K562 (cell line): ENCODE measurements at regions not wholly inside any gene's neighbourhood (a gene's known extent, or its start where the extent isn't known, plus 50 kb on each side); places are given as distances from the start of the nearest gene placed in this dataset.

Source experiments
- CHD7 ChIP-seq: fragments of 200-600 bp; sonication (generic); IDR thresholded peaks from one replicate; pipeline ENCODE4 v1.6.1; 2012; ENCODE audit warnings: mild to moderate bottlenecking, low read depth, low read length, inconsistent platforms
- ERF ChIP-seq: fragments of 450-650 bp; formaldehyde crosslinking; IDR thresholded peaks from 2 replicates; pipeline ENCODE4 v1.4.0; 2020; ENCODE audit warnings: mild to moderate bottlenecking, mixed read lengths
- MAFK ChIP-seq: IDR thresholded peaks from 2 replicates; pipeline ENCODE4 v1.6.1; 2011; ENCODE audit warnings: low read length, improper control_type of control experiment
- MEF2D ChIP-seq: conservative IDR thresholded peaks from 2 replicates; pipeline ENCODE4 v1.6.1; 2016; ENCODE audit warnings: low read depth, missing genetic modification characterization, missing compliant biosample characterization
- RCOR1 ChIP-seq, 2 experiments: IDR thresholded peaks; 2 replicates each; pipeline ENCODE4 v1.6.1; 2012; ENCODE audit warnings: low read depth in 2 of 2, low read length in 2 of 2, borderline replicate concordance in 1 of 2, improper control_type of control experiment in 1 of 2
- TSHZ1 ChIP-seq: fragments of 250-450 bp; sonication (Bioruptor Pico); IDR thresholded peaks from 2 replicates; pipeline ENCODE4 v1.4.0; 2020; ENCODE audit warnings: mild to moderate bottlenecking, moderate library complexity
- ZBTB5 ChIP-seq: fragments of 450-650 bp; IDR thresholded peaks from 2 replicates; pipeline ENCODE4 v1.6.1; 2017; ENCODE audit warnings: antibody characterized with exemption
- ZNF197 ChIP-seq: fragments of 200-800 bp; sonication (Bioruptor generic); IDR thresholded peaks from 2 replicates; pipeline ENCODE4 v1.6.1; 2016; ENCODE audit warnings: low read depth, missing genetic modification characterization, missing compliant biosample characterization
- ZSCAN29 ChIP-seq: fragments of 450-650 bp; IDR thresholded peaks from 2 replicates; pipeline ENCODE4 v1.6.1; 2017

GRCh38 chr15:88331291-88331690 lies 74.8 kb upstream of the NTRK3 start (continued):
- no peak for TF ChIP-seq ZNF197 (CRISPR knock-in tag)
- TF ChIP-seq TSHZ1 (CRISPR knock-in tag) = no peak
- no peak for TF ChIP-seq CHD7
- TF ChIP-seq RCOR1 (IDR thresholded peaks at IDR 0.05; ENCODE audit: borderline replicate concordance in 1 of 2, low read depth in 2 of 2, low read length in 2 of 2) = peak in 1 of 2 experiments; percentile 22; a peak in 1 of 4 replicates
- peak; percentile 62 for TF ChIP-seq MAFK
- TF ChIP-seq ZSCAN29 = no peak
- TF ChIP-seq ERF = no peak
- no peak for TF ChIP-seq ZBTB5
- no peak for TF ChIP-seq MEF2D (tag)
